ENCODE measurements at regions not wholly inside any gene's neighbourhood (a gene's known extent, or its start where the extent isn't known, plus 50 kb on each side); places are given as distances from the start of the nearest gene placed in this dataset.

- H3K4me1 Mint-ChIP-seq, result no peaks in the 10 kb centered on the region
Measured at GRCh38 chr12:126903027-126903876, 1363.7 kb upstream of the TMEM132C start.

GRCh38 chr12:126905752-126906151, 1361.2 kb upstream of the TMEM132C start:
- H3K36me3 Mint-ChIP-seq, result no peaks in the 10 kb centered on the region
- H3K4me3 Mint-ChIP-seq, result no peak overlapping the region
- no peaks in the 10 kb centered on the region for H3K9me3 Mint-ChIP-seq
- DNase-seq (ENCODE audit: low spot score in 2 of 2) (no peak), ATAC-seq (no peak)
- no peak overlapping the region for H3K27ac Mint-ChIP-seq
- no peaks in the 10 kb centered on the region for H3K4me1 Mint-ChIP-seq

More at GRCh38 chr12:126903027-126903876, 1363.7 kb upstream of the TMEM132C start:
- Mint-ChIP-seq H3K27ac (no peak overlapping the region), H3K4me3 (no peak overlapping the region), H3K9me3 (no peaks in the 10 kb centered on the region), H3K36me3 (no peaks in the 10 kb centered on the region)
- ATAC-seq (no peak), DNase-seq (ENCODE audit: low spot score in 2 of 2) (no peak)

- H3K36me3 Mint-ChIP-seq, result no peaks in the 10 kb centered on the region
- H3K9me3 Mint-ChIP-seq, result no peaks in the 10 kb centered on the region
- no peak for DNase-seq (ENCODE audit: low spot score in 2 of 2)
- no peak overlapping the region for H3K4me3 Mint-ChIP-seq
- H3K4me1 Mint-ChIP-seq, result no peaks in the 10 kb centered on the region
- no peak overlapping the region for H3K27ac Mint-ChIP-seq
- ATAC-seq, result peak; percentile 50
Measured at GRCh38 chr12:126907900-126908764, 1358.8 kb upstream of the TMEM132C start.

- H3K27ac Mint-ChIP-seq, result no peak overlapping the region
Measured at GRCh38 chr12:126908765-126909142, 1358.2 kb upstream of the TMEM132C start.

GRCh38 chr12:126910570-126910969, 1356.4 kb upstream of the TMEM132C start:
- ATAC-seq (no peak), DNase-seq (ENCODE audit: low spot score in 2 of 2) (no peak)
- Mint-ChIP-seq H3K9me3 (no peaks in the 10 kb centered on the region), H3K4me3 (no peak overlapping the region), H3K4me1 (no peaks in the 10 kb centered on the region), H3K27ac (no peak overlapping the region), H3K36me3 (no peaks in the 10 kb centered on the region)

More at GRCh38 chr12:126908765-126909142, 1358.2 kb upstream of the TMEM132C start:
- no peaks in the 10 kb centered on the region for H3K9me3 Mint-ChIP-seq
- DNase-seq (ENCODE audit: low spot score in 2 of 2), result no peak
- ATAC-seq, result no peak
- no peaks in the 10 kb centered on the region for H3K36me3 Mint-ChIP-seq
- no peaks in the 10 kb centered on the region for H3K4me1 Mint-ChIP-seq
- no peak overlapping the region for H3K4me3 Mint-ChIP-seq

- DNase-seq (ENCODE audit: low spot score in 2 of 2) (no peak), ATAC-seq (no peak)
- Mint-ChIP-seq H3K4me3 (no peak overlapping the region), H3K27ac (no peak overlapping the region), H3K36me3 (no peaks in the 10 kb centered on the region), H3K4me1 (no peaks in the 10 kb centered on the region), H3K9me3 (no peaks in the 10 kb centered on the region)
Measured at GRCh38 chr12:126912111-126912510, 1354.9 kb upstream of the TMEM132C start.

- no peak overlapping the region for H3K4me3 Mint-ChIP-seq
- no peak overlapping the region for H3K27ac Mint-ChIP-seq
- ATAC-seq (no peak), DNase-seq (ENCODE audit: low spot score in 2 of 2) (no peak)
- H3K4me1 Mint-ChIP-seq, result no peaks in the 10 kb centered on the region
- no peaks in the 10 kb centered on the region for H3K36me3 Mint-ChIP-seq
- no peaks in the 10 kb centered on the region for H3K9me3 Mint-ChIP-seq
Measured at GRCh38 chr12:126914170-126914793, 1352.7 kb upstream of the TMEM132C start.

- Mint-ChIP-seq H3K27ac (no peak overlapping the region), H3K4me3 (no peak overlapping the region), H3K9me3 (no peaks in the 10 kb centered on the region), H3K36me3 (no peaks in the 10 kb centered on the region), H3K4me1 (no peaks in the 10 kb centered on the region)
- DNase-seq (ENCODE audit: low spot score in 2 of 2), result no peak
- ATAC-seq, result no peak
Measured at GRCh38 chr12:126915309-126915708, 1351.7 kb upstream of the TMEM132C start.

- ATAC-seq (no peak), DNase-seq (ENCODE audit: low spot score in 2 of 2) (no peak)
- H3K36me3 Mint-ChIP-seq, result no peaks in the 10 kb centered on the region
- no peaks in the 10 kb centered on the region for H3K4me1 Mint-ChIP-seq
- no peaks in the 10 kb centered on the region for H3K9me3 Mint-ChIP-seq
- no peak overlapping the region for H3K27ac Mint-ChIP-seq
- no peak overlapping the region for H3K4me3 Mint-ChIP-seq
Measured at GRCh38 chr12:126926023-126926594, 1340.9 kb upstream of the TMEM132C start.

- no peak overlapping the region for H3K27ac Mint-ChIP-seq
- ATAC-seq, result no peak
- no peak overlapping the region for H3K4me3 Mint-ChIP-seq
- no peaks in the 10 kb centered on the region for H3K4me1 Mint-ChIP-seq
- no peaks in the 10 kb centered on the region for H3K36me3 Mint-ChIP-seq
- no peak for DNase-seq (ENCODE audit: low spot score in 2 of 2)
- no peaks in the 10 kb centered on the region for H3K9me3 Mint-ChIP-seq
Measured at GRCh38 chr12:126930234-126930633, 1336.7 kb upstream of the TMEM132C start.

- no peak overlapping the region for H3K27ac Mint-ChIP-seq
- no peaks in the 10 kb centered on the region for H3K36me3 Mint-ChIP-seq
- H3K9me3 Mint-ChIP-seq, result no peaks in the 10 kb centered on the region
- H3K4me3 Mint-ChIP-seq, result no peak overlapping the region
- H3K4me1 Mint-ChIP-seq, result no peaks in the 10 kb centered on the region
- ATAC-seq (no peak), DNase-seq (ENCODE audit: low spot score in 2 of 2) (no peak)
Measured at GRCh38 chr12:126932156-126932555, 1334.8 kb upstream of the TMEM132C start.

- H3K36me3 Mint-ChIP-seq, result no peaks in the 10 kb centered on the region
- H3K27ac Mint-ChIP-seq, result no peak overlapping the region
- H3K9me3 Mint-ChIP-seq, result no peaks in the 10 kb centered on the region
- ATAC-seq, result no peak
- H3K4me1 Mint-ChIP-seq, result no peaks in the 10 kb centered on the region
- no peak for DNase-seq (ENCODE audit: low spot score in 2 of 2)
- no peak overlapping the region for H3K4me3 Mint-ChIP-seq
Measured at GRCh38 chr12:126935435-126935834, 1331.5 kb upstream of the TMEM132C start.

GRCh38 chr12:126936181-126936851, 1330.7 kb upstream of the TMEM132C start:
- Mint-ChIP-seq H3K4me1 (no peaks in the 10 kb centered on the region), H3K36me3 (no peaks in the 10 kb centered on the region), H3K27ac (no peak overlapping the region), H3K9me3 (peaks cover 2% of the 10 kb centered on the region), H3K4me3 (no peak overlapping the region)
- DNase-seq (ENCODE audit: low spot score in 2 of 2), result no peak
- peak; percentile 24 for ATAC-seq

GRCh38 chr12:126937431-126937830, 1329.5 kb upstream of the TMEM132C start:
- Mint-ChIP-seq H3K4me3 (no peak overlapping the region), H3K36me3 (no peaks in the 10 kb centered on the region), H3K27ac (no peak overlapping the region), H3K9me3 (peaks cover 3% of the 10 kb centered on the region), H3K4me1 (no peaks in the 10 kb centered on the region)
- DNase-seq (ENCODE audit: low spot score in 2 of 2) (no peak), ATAC-seq (no peak)

- DNase-seq (ENCODE audit: low spot score in 2 of 2) (no peak), ATAC-seq (peak; percentile 26)
- no peaks in the 10 kb centered on the region for H3K36me3 Mint-ChIP-seq
- peaks cover 3% of the 10 kb centered on the region for H3K9me3 Mint-ChIP-seq
- no peak overlapping the region for H3K4me3 Mint-ChIP-seq
- H3K4me1 Mint-ChIP-seq, result no peaks in the 10 kb centered on the region
- H3K27ac Mint-ChIP-seq, result no peak overlapping the region
Measured at GRCh38 chr12:126944684-126945083, 1322.3 kb upstream of the TMEM132C start.

Measured in stimulated activated effector memory CD8-positive, alpha-beta T cell treated with anti-CD3 and anti-CD28 coated beads, Interleukin-12 subunit alpha, Interleukin-12 subunit beta, amount 100 ng/mL, for 72 hours (primary cell).